Bronchial epithelial cell (primary cell): ENCODE measurements at regions not wholly inside any gene's neighbourhood (a gene's known extent, or its start where the extent isn't known, plus 50 kb on each side); places are given as distances from the start of the nearest gene placed in this dataset.

ENCODE experiments used
- DNase-seq: peaks from one replicate; pipeline ENCODE4 v3.0.0-alpha.2; 2010; ENCODE audit warnings: low read depth
- FAIRE-seq: peaks from 2 replicates; lab custom pipeline; 2011; peaks lifted over from hg19 to GRCh38; lab: Jason Lieb, UNC
- H3K27me3 ChIP-seq: 2 replicates; pipeline ENCODE4 v1.5.1; 2011; ENCODE audit warnings: low read length; ENCODE audit not compliant: control insufficient read depth, insufficient read depth
- H3K36me3 ChIP-seq: 2 replicates; pipeline ENCODE4 v1.5.1; 2011; ENCODE audit warnings: low read length; ENCODE audit not compliant: control insufficient read depth, insufficient read depth
- H3K4me3 ChIP-seq: 2 replicates; pipeline ENCODE4 v1.5.1; 2011; ENCODE audit warnings: mild to moderate bottlenecking, low read depth, low read length, control low read depth
- TF ChIP-seq, protein P1 (sequence below): IDR thresholded peaks from 2 replicates; pipeline ENCODE4 v1.5.1; 2011; ENCODE audit warnings: mild to moderate bottlenecking, moderate library complexity, low read length, control low read depth, inconsistent platforms; ENCODE audit not compliant: insufficient read depth, severe bottlenecking

GRCh38 chr14:31932675-31933074, 144.4 kb upstream of the ARHGAP5 start:
- DNase-seq: no peak
- H3K36me3 ChIP-seq: no peaks in the 10 kb centered on the region
- no peak overlapping the region for H3K4me3 ChIP-seq
- TF ChIP-seq, protein P1, sequence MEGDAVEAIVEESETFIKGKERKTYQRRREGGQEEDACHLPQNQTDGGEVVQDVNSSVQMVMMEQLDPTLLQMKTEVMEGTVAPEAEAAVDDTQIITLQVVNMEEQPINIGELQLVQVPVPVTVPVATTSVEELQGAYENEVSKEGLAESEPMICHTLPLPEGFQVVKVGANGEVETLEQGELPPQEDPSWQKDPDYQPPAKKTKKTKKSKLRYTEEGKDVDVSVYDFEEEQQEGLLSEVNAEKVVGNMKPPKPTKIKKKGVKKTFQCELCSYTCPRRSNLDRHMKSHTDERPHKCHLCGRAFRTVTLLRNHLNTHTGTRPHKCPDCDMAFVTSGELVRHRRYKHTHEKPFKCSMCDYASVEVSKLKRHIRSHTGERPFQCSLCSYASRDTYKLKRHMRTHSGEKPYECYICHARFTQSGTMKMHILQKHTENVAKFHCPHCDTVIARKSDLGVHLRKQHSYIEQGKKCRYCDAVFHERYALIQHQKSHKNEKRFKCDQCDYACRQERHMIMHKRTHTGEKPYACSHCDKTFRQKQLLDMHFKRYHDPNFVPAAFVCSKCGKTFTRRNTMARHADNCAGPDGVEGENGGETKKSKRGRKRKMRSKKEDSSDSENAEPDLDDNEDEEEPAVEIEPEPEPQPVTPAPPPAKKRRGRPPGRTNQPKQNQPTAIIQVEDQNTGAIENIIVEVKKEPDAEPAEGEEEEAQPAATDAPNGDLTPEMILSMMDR: no peak
- FAIRE-seq: no peak
- no peaks in the 10 kb centered on the region for H3K27me3 ChIP-seq

DNA sequence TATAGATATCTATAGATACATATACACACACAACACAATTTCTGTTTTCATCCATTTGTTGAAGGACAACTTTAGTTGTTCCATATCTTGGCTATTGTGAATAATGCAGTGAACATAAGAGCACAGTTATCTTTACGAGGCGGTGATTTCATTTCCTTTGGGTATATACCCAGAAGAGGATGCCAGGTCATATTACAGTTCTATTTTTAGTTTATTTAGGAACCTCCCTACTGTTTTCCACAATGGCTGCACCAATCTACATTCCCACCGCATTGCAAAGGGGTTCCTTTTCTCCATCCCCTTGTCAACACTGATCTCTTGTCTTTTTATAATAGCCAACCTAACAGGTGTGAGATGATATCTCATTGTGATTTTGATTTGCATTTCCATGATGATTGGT, 143.4 kb upstream of the ARHGAP5 start:
- TF ChIP-seq, protein P1: no peak
- Histone ChIP-seq H3K36me3 (no peaks in the 10 kb centered on the region), H3K4me3 (no peak overlapping the region), H3K27me3 (no peaks in the 10 kb centered on the region)
- FAIRE-seq (no peak), DNase-seq (peak; percentile 54)

DNA sequence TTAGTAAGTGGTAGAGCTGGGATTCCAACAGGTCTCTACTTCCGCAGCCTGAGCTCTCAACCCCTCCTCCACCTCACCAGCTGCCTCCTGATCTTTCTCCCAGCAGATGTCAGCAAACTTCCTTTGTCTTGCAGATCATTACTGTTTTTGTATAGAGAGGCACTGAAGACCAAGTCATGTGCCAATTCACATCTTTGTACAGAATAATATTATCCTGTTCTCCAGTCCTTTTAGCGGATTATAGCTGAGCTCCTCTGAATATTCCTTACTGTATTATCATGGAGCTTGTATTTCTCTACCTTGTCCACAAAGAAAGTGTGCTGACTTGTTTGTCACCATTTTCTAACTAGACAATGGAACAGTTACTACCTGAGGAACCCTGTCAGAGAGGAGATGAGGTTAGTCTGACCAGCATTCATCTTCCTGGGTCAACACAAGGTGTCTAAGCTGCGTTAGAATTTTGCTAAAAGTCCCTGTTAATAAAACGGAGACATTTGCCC, 142.3 kb upstream of the ARHGAP5 start:
- no peaks in the 10 kb centered on the region for H3K36me3 ChIP-seq
- TF ChIP-seq, protein P1: peak; percentile 54
- H3K27me3 ChIP-seq: no peaks in the 10 kb centered on the region
- peak; percentile 67 for DNase-seq
- FAIRE-seq: no peak
- no peak overlapping the region for H3K4me3 ChIP-seq

DNA sequence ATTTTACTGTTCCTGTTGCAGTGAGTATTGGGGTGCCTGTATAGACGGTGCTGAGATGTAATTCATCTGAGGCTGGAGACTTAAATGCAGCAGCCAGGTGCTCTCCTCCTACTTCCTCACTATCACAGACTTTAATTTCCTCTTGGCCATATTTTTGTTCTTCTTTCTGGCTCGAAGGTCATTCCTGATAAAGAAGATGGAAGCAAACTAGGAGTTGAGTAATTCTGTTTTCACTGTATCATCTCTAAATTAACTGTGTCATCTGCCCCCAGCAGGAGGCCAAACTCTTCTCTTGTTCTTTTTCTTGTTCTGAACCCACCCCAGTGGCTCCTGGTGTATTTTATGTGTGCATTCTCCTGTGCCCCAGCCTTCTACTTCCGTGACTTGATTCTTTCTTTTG, 141.7 kb upstream of the ARHGAP5 start:
- TF ChIP-seq, protein P1: no peak
- H3K4me3 ChIP-seq: no peak overlapping the region

GRCh38 chr14:31936115-31936514, 141.0 kb upstream of the ARHGAP5 start:
- TF ChIP-seq, protein P1: no peak
- Histone ChIP-seq H3K4me3 (no peak overlapping the region), H3K27me3 (no peaks in the 10 kb centered on the region), H3K36me3 (no peaks in the 10 kb centered on the region)
- DNase-seq: no peak
- no peak for FAIRE-seq

More for the DNA sequence above, 141.7 kb upstream of the ARHGAP5 start:
- FAIRE-seq (no peak), DNase-seq (no peak)
- H3K27me3 ChIP-seq: no peaks in the 10 kb centered on the region
- H3K36me3 ChIP-seq: no peaks in the 10 kb centered on the region

DNA sequence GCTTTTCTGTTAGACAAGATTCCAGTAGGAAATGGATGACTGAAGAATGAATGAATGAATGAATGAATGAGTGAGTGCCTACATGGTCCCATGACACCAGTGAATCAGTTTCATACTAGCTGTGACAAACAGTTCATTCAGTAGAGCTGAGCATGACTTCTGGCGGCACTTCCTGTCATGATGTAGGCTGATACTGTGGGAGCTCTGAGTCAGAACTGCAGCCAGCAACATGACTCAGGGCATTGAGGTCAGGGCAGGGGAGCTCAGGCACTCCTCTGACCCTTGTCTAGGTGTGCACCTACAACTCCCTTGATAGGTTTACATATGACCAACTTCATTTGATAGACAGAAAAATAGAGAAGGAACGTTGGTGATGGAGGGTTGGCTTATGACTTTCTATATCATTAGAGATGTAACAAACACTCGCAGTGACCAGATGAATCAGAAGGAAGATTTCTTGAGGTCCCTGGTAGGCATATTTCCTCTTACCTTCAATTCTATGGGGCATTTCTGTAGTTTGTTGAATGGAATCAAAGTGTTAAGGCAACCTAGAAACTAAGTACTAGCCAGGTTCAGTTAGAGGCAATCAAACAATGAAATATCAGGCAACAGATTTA, 139.3 kb upstream of the ARHGAP5 start:
- peak; percentile 99 for DNase-seq
- TF ChIP-seq, protein P1: no peak
- H3K27me3 ChIP-seq: no peaks in the 10 kb centered on the region
- no peaks in the 10 kb centered on the region for H3K36me3 ChIP-seq
- peak; percentile 76 for FAIRE-seq
- H3K4me3 ChIP-seq: no peak overlapping the region
